ENCODE measurements at regions not wholly inside any gene's neighbourhood (a gene's known extent, or its start where the extent isn't known, plus 50 kb on each side); places are given as distances from the start of the nearest gene placed in this dataset.
A peak's percentile ranks its signal among the peaks of the same experiment; 100 is the strongest.

DNA sequence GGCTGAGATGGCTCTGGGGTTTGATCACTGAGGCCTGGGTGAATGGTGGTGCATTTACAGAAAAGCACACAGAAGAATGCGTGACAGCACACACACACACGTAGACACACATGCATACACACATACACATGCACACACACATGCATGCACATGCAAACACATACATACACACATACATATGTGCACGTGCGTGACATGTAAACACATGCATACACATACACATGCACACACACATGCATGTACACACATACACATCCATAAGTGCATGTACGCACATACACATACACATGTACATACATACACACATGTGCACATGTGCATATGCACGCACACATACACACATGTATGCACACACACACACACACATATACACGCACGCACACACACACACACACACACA lies 108.4 kb downstream of the AIPL1 start:
- no peak for ATAC-seq
- intact Hi-C loops (cut with DNase I), result no loop called here

DNA sequence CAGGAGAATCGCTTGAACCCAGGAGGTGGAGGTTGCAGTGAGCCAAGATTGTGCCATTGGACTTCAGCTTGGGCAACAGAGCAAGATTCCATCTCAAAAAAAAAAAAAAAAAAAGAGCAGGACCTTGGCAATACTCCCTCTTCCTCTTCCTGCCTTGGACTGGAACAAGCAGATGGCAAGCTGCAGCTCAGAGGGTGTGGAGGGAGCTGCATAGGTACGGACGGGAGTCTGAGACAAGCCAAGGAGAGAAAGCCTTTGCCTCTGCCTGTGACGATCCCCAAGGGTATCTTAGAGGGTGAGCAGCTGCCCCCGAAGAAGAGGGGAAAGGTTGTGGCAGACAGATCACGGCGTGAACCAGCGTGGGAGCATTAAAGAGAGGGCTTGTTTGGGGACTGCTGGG lies 109.2 kb downstream of the AIPL1 start:
- DNase-seq (no peak), ATAC-seq (peak in 1 of 2 donors; percentile 55)
- intact Hi-C loops (cut with DNase I), result no loop called here

More for the DNA sequence above, 108.4 kb downstream of the AIPL1 start:
- no peak for DNase-seq

DNA sequence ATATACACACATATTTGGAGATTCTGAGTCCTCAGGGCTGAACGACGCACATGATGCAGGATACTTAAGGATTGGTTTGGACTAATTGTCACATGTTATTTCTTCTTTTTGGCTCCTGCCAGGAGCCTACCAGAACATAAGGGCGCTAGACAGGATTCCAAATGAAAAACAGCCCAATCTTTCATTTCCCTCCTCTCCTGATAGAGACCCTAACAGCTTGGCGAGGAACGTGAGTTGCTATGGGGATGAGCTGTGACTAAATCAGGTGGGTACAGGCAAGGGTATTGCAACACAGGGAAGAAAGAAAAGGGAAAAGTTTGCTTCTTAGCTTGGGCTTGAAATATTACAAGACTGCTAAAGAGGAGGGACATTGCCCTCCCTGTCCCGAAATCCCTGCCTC lies 109.9 kb downstream of the AIPL1 start:
- DNase-seq (no peak), ATAC-seq (no peak)

DNA sequence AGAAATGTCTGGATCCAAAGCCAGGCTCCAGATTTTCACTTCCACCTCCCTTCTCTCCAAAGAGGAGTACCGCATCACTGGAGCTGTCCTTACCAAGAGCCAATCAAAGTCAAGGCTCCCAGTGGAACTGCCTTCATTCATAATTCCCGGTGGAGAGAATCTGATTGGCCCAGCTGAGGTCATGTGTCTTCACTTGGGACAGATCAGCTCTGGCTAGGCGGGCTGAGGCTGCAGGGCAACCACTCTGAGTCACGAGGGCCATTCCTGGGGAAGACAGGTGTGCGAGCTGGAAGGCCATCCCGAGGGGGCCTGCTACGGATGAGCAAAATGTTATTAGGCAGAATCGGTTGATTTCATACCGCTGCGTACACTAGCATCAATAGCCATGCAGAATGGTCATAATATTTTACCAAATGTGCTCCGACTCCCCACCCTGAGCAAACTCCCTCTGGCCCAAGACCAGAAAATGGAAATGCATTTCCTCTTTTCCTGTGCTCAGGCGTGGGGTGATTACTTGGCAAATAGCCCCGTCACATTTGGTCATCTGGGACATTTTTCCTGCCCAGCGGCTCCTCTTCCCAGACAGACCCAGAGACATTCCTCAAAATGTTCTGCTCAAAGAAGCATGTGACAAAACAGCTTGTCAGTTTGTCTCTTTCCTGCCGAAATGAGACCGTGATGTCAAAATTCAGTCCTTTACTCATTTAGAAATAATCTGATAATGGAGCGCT lies 111.1 kb downstream of the AIPL1 start:
- ATAC-seq, result no peak
- intact Hi-C loops (cut with DNase I), result no loop called here
- DNase-seq, result no peak

More for the DNA sequence above, 109.9 kb downstream of the AIPL1 start:
- intact Hi-C loops (cut with DNase I), result no loop called here

DNA sequence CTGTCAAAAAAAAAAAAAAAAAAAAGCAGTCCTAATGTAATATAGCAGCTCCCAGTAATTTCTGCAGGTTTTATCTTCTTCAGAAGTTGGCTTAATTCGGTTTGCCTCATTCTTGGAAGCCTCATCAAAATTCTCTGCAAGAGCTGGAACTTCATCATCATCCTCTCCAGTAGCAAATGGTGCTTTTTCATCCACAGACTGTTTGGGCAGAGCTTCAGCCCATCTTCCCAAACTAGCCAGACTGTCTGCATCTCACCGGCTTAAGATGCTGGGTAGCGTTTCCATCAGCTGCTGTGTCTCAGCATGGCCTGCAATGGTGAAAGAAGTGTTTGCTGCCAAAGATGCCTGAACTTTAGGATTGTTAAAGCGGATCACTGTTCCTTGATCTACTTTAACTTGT lies 112.6 kb downstream of the AIPL1 start:
- DNase-seq (no peak), ATAC-seq (no peak)
- intact Hi-C loops (cut with DNase I), result no loop called here

DNA sequence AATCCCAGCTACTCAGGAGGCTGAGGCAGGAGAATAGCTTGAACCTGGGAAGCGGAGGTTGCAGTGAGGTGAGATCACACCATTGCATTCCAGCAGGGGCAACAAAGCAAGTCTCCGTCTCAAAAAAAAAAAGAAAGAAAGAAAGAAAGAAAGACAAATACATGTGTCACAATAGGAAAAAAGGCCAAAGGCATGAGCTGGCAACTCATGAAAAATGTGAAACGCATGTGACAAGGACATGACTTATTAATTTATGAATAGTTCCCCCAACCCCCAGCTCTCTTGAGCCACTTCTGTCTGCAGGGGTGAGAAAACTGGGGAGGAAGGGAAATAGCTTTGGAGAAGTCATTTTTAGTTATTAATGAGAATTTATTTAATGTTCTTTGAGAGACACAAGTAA lies 120.6 kb downstream of the AIPL1 start:
- no peak for DNase-seq
- intact Hi-C loops (cut with DNase I), result no loop called here
- ATAC-seq, result no peak

DNA sequence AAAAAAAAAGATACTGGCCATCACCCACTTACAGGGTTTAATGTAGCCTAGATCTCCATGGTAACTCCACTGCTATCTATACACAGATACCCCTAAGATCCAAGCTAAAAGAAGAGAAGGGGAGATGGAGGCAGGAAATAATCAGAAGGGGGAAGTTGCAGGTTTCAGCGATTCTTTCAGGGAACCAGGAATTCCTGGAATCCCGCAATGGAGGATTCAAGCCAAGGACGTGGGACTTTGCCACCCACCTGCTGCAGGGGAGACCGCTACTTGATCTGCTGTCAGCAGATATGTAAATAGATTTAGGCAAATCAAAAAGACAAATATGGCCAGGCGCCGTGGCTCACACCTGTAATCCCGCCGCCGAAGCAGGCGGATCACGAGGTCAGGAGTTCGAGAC lies 121.1 kb downstream of the AIPL1 start:
- intact Hi-C loops (cut with DNase I), result no loop called here
- no peak for DNase-seq
- no peak for ATAC-seq

DNA sequence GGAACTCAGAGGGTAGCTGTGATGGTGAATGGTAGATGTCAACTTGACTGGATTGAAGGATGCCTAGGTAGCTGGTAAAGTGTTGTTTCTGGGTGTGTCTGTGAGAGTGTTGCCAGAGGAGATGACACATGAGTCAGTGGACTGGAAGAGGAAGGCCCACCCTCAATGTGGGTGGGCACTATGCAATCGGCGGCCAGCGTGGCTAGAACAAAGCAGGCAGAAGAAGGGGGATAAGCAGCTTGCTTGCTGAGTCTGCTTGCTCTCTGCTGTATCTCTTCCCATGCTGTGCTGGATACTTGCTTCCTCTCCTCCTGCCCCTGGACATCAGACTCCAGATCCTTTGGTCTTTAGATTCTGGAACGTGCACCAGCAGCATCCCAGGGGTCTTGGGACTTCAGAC lies 128.1 kb downstream of the AIPL1 start:
- intact Hi-C loops (cut with DNase I), result no loop called here
- no peak for DNase-seq
- no peak for ATAC-seq

DNA sequence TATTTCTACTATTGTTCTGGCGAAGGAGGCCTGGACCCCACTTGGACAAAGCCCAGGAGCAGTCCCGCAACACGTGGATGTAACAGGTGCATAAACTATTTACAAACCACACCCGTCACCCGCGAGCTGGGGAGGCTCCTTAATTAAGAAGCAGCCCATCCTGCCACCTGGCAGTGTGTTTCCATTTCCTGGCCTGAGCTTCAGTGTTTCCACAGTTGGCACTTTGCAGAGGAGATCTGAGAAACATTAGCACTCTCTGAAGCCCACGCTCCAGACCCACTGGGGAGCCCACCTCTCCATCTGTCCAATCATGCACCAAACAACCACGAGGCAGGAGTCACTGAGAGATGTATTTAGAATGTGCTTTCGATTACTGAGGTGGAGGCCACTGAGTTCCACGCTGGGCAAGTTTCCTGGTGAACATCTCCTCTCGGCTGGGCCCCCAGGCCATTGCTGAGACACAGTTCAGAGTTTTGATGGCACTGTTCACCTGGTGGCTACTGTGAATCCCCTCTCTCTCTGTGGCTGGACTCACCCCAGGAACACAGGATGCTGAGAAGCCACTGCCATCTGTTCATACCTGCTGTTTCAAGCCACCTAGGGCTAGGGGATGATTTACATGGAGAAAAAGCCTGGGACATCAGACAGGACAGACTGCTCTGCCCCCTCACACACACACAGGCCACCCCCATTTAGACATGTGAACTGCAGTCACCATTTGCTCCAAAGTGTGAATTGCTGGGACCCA lies 129.1 kb downstream of the AIPL1 start:
- intact Hi-C loops (cut with DNase I), result no loop called here

DNA sequence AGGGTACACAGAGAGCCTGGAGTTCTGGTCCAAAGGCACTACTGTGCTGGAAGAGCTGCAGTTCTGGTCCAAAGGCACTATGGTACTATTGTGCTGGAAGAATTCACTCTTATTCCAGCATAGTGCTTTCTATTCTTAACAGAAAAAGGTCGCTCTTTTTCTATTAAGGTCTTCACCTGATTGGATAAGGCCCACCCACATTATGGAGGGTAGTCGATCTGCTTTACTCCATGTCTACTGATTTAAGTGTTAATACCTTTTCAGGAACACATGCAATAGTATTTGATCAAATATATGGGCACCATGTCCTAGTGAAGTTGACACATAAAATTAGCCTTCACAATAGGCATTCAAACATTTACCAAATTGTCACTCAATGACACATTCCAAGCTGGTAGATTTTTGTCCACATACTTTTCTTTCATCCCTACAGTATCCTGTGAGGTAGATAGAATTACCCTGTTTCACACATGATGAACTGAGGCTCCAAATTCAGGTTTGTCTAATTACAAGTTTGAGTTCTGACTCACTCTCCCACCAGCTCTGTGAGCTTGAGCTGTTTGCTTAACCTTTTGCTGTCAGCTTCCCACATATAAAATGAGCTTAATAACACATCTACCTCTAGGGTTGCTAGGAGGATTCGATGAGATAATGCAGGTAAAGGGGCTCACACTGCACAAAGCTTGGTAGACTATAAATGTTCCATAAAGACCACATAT lies 129.9 kb downstream of the AIPL1 start:
- intact Hi-C loops (cut with DNase I), result no loop called here
- ATAC-seq (no peak), DNase-seq (no peak)

More for the DNA sequence above, 129.1 kb downstream of the AIPL1 start:
- ATAC-seq, result no peak
- no peak for DNase-seq

DNA sequence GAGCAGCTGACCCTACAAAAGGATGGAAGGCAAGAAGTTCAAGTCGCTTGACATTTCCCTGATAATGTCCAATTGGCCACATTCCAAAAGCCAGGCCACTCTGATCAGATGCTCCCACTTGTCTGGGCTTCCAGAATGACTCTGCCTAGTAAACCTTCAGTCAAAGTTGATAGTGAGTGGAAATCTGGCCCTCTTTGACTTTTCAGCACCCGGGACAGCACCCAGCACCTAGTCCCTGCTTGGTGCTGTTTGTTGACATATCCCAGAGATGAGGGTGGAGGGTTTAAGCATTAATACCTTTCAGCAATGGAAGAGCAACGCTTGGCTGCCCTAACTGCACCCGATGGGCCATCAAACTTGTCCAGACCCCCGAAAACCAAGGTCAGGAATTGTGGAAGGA lies 131.3 kb downstream of the AIPL1 start:
- ATAC-seq (no peak), DNase-seq (peak; percentile 31)
- intact Hi-C loops (cut with DNase I), result no loop called here

DNA sequence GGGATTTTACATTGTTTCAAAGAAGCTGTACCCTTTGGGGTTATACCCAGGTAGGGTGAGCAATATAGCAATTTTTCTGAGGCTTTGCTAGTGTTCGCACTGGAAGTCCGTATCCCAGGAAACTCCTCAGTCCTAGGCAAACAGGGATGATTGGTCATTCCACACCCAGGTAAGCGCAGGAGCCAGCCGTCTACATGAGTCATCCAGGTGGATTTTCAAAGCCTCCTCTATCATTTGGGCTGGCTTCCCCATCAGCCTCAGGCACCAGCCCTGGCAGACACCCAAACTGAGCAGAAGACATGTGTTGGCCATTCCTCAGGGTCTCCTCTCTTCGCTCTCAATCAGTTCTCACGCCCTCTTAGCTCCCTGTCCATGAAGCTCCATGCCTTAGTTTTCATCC lies 135.6 kb downstream of the AIPL1 start:
- intact Hi-C loops (cut with DNase I), result loop anchor here in 1 of 2 donors (10.0 kb wide), 1 partner anchor 104 kb away; no protein-coding TSS in a partner anchor
- DNase-seq, result no peak
- ATAC-seq, result no peak

DNA sequence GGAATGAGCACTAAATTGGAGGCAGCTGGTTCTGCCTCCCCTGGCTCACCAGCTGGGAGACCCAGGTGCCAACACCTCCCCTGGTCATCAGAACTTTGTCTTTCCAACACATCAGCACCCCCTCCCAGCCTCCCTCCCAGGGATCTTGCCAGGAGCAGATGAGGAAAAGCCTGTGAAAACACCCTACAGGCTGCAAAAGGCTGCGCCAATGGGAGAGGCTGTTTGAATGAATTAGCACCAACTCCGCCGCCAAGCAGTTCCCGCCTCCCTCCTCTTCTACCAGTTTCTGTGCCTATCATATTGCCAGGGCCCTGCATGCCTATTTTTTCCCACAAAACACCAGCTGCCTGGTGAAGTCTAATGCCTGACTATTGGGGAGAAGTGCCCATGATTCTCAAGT lies 137.0 kb downstream of the AIPL1 start:
- intact Hi-C loops (cut with DNase I), result loop anchor here in 1 of 2 donors (10.0 kb wide), 1 partner anchor 103 kb away; no protein-coding TSS in a partner anchor
- ATAC-seq, result no peak
- no peak for DNase-seq

DNA sequence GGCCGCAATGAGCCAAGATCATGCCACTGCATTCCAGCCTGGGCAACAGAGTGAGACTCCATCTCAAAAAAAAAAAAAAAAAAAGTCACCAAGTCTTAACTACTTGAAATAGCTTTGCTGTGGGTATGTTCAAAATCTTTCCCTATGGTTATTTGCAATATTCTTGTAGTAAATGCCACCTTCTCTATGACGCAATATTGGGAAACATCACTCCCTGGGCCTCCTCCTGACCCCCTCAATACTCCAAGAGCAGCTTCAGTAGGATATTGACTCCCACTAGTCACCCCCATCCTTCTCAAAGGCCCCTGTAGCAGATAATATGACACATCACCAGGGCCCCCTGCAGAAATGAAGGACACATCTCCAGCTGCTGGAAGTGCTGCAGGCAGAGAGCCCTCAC lies 137.8 kb downstream of the AIPL1 start:
- ATAC-seq (no peak), DNase-seq (no peak)
- intact Hi-C loops (cut with DNase I), result loop anchor here in 1 of 2 donors (10.0 kb wide), 1 partner anchor 102 kb away; no protein-coding TSS in a partner anchor

DNA sequence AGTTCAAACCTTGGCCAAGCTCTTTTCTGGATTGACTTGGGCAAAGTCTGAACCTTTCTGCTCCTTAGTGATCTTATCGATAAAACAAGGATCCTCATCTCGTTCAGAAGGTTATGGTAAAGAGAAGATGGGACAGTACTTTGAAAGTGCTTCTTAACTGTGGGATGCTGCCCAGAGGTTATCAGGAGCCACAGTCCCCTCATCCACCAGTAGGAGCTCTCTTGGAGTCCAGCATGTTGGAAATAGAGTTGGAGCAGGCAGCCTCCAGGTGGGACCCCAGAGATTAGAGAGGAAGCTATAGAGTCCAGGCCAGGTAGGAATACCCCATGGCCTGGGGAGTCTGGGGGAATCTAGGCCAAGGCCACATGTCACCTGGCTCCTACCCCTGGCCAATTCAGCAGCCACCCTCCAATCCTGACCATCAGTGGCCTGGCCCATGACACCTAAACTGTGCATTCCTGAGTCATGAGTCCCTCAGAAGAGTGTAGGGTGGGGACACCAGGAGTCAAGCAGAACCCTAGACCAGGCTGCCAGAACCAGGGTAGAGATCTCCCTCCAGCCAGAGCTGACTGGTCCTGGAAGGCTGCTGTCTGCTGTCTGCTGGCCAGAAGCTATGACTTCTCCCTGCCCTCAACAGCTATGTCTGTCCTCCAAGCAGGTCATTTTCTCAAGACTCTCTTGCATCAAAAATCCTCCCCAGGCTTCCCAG lies 144.3 kb downstream of the AIPL1 start:
- no peak for DNase-seq
- no peak for ATAC-seq

DNA sequence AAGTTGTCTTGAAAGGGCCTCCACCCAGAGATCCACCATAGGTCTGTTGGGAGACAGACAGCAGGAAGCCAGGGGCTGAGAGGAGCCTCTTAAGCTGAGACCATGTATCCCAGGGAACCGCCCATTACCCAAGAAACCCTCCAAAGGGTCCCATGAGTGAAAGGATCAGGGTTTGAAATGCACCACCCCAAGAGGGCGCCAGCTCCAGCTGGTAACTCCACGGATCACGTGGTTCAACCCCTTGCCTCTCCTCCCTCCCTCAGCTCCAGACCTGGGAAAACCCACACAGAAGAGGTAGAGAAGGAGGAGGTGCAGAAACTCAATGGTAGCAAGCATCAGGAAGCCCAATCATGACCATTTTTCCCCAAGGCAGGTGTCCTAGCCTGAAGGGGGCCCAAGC lies 148.7 kb downstream of the AIPL1 start:
- DNase-seq (no peak), ATAC-seq (no peak)
- intact Hi-C loops (cut with DNase I), result no loop called here

More for the DNA sequence above, 144.3 kb downstream of the AIPL1 start:
- intact Hi-C loops (cut with DNase I), result loop anchor here in 1 of 2 donors (10.0 kb wide), 1 partner anchor 96 kb away; no protein-coding TSS in a partner anchor

DNA sequence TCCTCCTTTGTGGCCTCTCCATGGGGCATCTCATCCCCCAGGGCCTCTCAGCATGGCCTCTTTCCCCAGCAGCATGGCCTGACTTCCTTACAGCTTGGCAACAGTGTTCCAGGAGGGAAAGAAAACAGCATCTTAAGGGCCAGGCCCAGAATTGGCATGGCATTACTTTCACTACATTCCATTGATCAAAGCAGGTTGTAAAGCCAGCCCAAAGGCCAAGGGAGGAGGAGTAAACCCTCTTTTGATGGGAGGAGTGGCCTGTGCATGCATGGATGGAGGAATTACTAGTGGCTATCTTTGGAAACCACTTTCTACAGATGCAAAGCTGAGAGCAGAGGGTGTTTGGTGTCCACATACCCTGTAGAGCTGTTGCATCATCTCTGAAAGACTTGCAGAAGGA lies 149.4 kb downstream of the AIPL1 start:
- ATAC-seq, result no peak
- no peak for DNase-seq
- intact Hi-C loops (cut with DNase I), result no loop called here

DNA sequence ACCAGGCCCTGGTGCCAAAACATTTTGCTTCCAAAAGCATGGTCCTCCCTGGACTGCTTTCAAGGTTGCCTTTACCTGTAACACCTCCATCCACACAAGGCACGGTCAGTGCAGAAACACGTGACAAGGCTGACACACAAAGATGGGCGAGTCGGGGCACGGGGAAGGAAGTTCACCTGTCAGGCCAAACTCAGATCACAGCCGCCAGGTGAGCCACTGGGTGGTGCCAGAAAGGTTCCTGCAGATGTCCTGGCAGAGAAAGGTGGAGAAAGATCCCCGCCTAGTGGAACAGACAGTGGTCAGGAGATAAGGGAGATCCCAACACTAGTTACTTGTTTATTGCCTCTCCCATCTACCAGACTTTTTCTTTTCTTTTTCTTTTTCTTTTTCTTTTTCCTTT lies 155.3 kb downstream of the AIPL1 start:
- DNase-seq (no peak), ATAC-seq (no peak)
- intact Hi-C loops (cut with DNase I), result no loop called here

DNA sequence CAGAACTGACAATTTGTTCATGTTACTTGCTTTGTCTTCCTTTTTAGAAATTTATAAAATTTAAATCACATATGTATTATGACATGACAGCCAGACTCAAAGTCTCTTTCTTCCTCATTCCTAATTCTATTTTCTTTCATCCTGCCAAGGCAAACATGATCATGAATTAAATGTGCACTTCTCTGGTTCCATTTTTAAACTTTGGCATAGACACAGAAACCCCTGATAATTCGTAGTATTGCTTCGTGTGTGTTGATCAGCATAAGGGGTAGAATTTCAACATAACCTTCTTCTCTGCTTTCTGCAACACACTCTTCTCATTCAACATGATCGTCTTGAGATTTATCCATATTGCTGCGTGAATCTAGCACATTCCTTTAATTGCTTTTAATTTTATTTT lies 156.5 kb downstream of the AIPL1 start:
- intact Hi-C loops (cut with DNase I), result no loop called here
- no peak for DNase-seq
- ATAC-seq, result no peak
